Stomach (tissue), 8 donors: ENCODE measurements at regions not wholly inside any gene's neighbourhood (a gene's known extent, or its start where the extent isn't known, plus 50 kb on each side); places are given as distances from the start of the nearest gene placed in this dataset.

Source experiments
- DNase-seq, 2 donors: peaks; one replicate each; pipeline versions ENCODE4 v3.0.0 to v3.0.0-alpha.2; 2013 to 2019
- H3K27ac ChIP-seq, 5 donors: fragments of 200-600 bp in 4 of 5; sonication (generic) in 4 of 5; one replicate each; pipeline ENCODE4 v1.5.1; 2013 to 2019; ENCODE audit warnings: mild to moderate bottlenecking in 1 of 5, moderate library complexity in 1 of 5
- H3K27me3 ChIP-seq, 3 donors: fragments of 200-600 bp; sonication (generic); one replicate each; pipeline ENCODE4 v1.5.1; 2017 to 2019; ENCODE audit warnings: mixed run types in 1 of 3
- H3K36me3 ChIP-seq, 4 donors: fragments of 200-600 bp; sonication (generic); 1 replicate in 3 of 4; 2 replicates in 1 of 4; pipeline ENCODE4 v1.5.1; 2016 to 2019
- H3K4me1 ChIP-seq, 4 donors: fragments of 200-600 bp; sonication (generic); one replicate each; pipeline ENCODE4 v1.5.1; 2016 to 2019
- H3K4me3 ChIP-seq, 4 donors: fragments of 200-600 bp; sonication (generic) in 3 of 4; one replicate each; pipeline ENCODE4 v1.5.1; 2016 to 2019; ENCODE audit warnings: mild to moderate bottlenecking in 1 of 4
- H3K9me3 ChIP-seq, 4 donors: fragments of 200-600 bp; sonication (generic); one replicate each; pipeline ENCODE4 v1.5.1; 2016 to 2019
- CTCF ChIP-seq, 7 experiments: fragments of 450-650 bp in 4 of 7; fragments of 200-600 bp in 3 of 7; sonication (generic) in 3 of 7; IDR thresholded peaks; one replicate each; pipeline ENCODE4 v1.5.1; 2016 to 2019; ENCODE audit warnings: antibody characterized with exemption in 7 of 7, control low read depth in 2 of 7, mild to moderate bottlenecking in 1 of 7
- EP300 ChIP-seq: sonication (generic); formaldehyde crosslinking; IDR thresholded peaks from one replicate; pipeline ENCODE4 v1.6.1; 2017; ENCODE audit warnings: antibody characterized with exemption
- POLR2A ChIP-seq, 4 donors: fragments of 450-650 bp; IDR thresholded peaks; one replicate each; pipeline ENCODE4 v1.6.1; 2016; ENCODE audit warnings: antibody characterized with exemption in 4 of 4, control low read depth in 2 of 4, mild to moderate bottlenecking in 1 of 4, moderate library complexity in 1 of 4
- POLR2AphosphoS5 ChIP-seq, 3 donors: sonication (generic); formaldehyde crosslinking; IDR thresholded peaks; one replicate each; pipeline ENCODE4 v1.6.1; 2016; ENCODE audit warnings: antibody characterized with exemption in 3 of 3
- WGBS, 5 donors: extraction: QIAGEN DNeasy Blood & Tissue Kit in 3 of 5; methylation state at CpG; one replicate each; pipeline versions ENCODE4 v1.1.5 to v1.1.7; 2013 to 2018; 5-methylcytosine and 5-hydroxymethylcytosine counted together
- intact Hi-C: fragments of 100-400 bp; cut with DNase I; formaldehyde crosslinking; loops from one replicate; pipeline ENCODE4 v1.15.1; 2023; ENCODE audit warnings: low total_unique reads
- donor health status: healthy with polysubstance abuse.
- donor health status: Bipolar disorder and iron deficiency.
- donor health status: healthy.

GRCh38 chr6:10082385-10082784 lies 332.5 kb downstream of the TFAP2A start:
- no peaks in the 10 kb centered on the region for H3K4me1 ChIP-seq
- no peaks in the 10 kb centered on the region for H3K36me3 ChIP-seq
- DNase-seq: no peak
- H3K27me3 ChIP-seq: no peaks in the 10 kb centered on the region
- TF ChIP-seq POLR2A (IDR thresholded peaks at IDR 0.05): no peak
- TF ChIP-seq EP300: no peak
- no peak for TF ChIP-seq POLR2AphosphoS5 (IDR thresholded peaks at IDR 0.05)
- no peak for TF ChIP-seq CTCF (IDR thresholded peaks at IDR 0.05)
- no peak overlapping the region for H3K27ac ChIP-seq
- H3K9me3 ChIP-seq: no peaks in the 10 kb centered on the region
- WGBS, 5 donors: 57 to 74% (median 63%) methylated on average over 1 of the region's 1 CpG
- intact Hi-C loops: no loop called here
- H3K4me3 ChIP-seq: no peak overlapping the region

- intact Hi-C loops: no loop called here
- Histone ChIP-seq H3K4me1 (no peaks in the 10 kb centered on the region), H3K4me3 (no peak overlapping the region), H3K36me3 (no peaks in the 10 kb centered on the region), H3K27ac (no peak overlapping the region), H3K27me3 (no peaks in the 10 kb centered on the region), H3K9me3 (no peaks in the 10 kb centered on the region)
- WGBS, 5 donors: 78 to 94% (median 89%) methylated on average over 1 of the region's 1 CpG
- TF ChIP-seq POLR2A (IDR thresholded peaks at IDR 0.05) (no peak), POLR2AphosphoS5 (IDR thresholded peaks at IDR 0.05) (no peak), CTCF (IDR thresholded peaks at IDR 0.05) (no peak), EP300 (no peak)
- DNase-seq: no peak
These were observed 332.9 kb downstream of the TFAP2A start for GRCh38 chr6:10081957-10082356.

GRCh38 chr6:10081075-10081474 lies 333.8 kb downstream of the TFAP2A start:
- H3K27ac ChIP-seq: no peak overlapping the region
- 88 to 93% (median 89%) methylated on average over 5 to 6 of the region's 6 CpGs for WGBS, 5 donors
- no peaks in the 10 kb centered on the region for H3K27me3 ChIP-seq
- no peaks in the 10 kb centered on the region for H3K4me1 ChIP-seq
- H3K9me3 ChIP-seq: no peaks in the 10 kb centered on the region
- H3K36me3 ChIP-seq: no peaks in the 10 kb centered on the region
- no peak for DNase-seq
- TF ChIP-seq CTCF (IDR thresholded peaks at IDR 0.05) (no peak), EP300 (no peak), POLR2A (IDR thresholded peaks at IDR 0.05) (no peak), POLR2AphosphoS5 (IDR thresholded peaks at IDR 0.05) (no peak)
- intact Hi-C loops: no loop called here
- H3K4me3 ChIP-seq: no peak overlapping the region

- Histone ChIP-seq H3K4me1 (no peaks in the 10 kb centered on the region), H3K27ac (no peak overlapping the region), H3K36me3 (no peaks in the 10 kb centered on the region), H3K4me3 (no peak overlapping the region), H3K27me3 (no peaks in the 10 kb centered on the region), H3K9me3 (no peaks in the 10 kb centered on the region)
- DNase-seq: no peak
- intact Hi-C loops: no loop called here
- WGBS, 5 donors: 94 to 100% (median 96%) methylated on average over 4 of the region's 4 CpGs
- no peak for TF ChIP-seq EP300
- no peak for TF ChIP-seq POLR2AphosphoS5 (IDR thresholded peaks at IDR 0.05)
- TF ChIP-seq CTCF (IDR thresholded peaks at IDR 0.05): no peak
- no peak for TF ChIP-seq POLR2A (IDR thresholded peaks at IDR 0.05)
These were observed 334.3 kb downstream of the TFAP2A start for GRCh38 chr6:10080561-10080960.
